HG02840 (cell line): ENCODE measurements at regions not wholly inside any gene's neighbourhood (a gene's known extent, or its start where the extent isn't known, plus 50 kb on each side); places are given as distances from the start of the nearest gene placed in this dataset.
"Not testable (repeated sequence)": the region's sequence is repeated elsewhere in the genome, so short reads cannot be mapped to it uniquely, and the experiment has no call there.

Experiments used
- ATAC-seq: cut with Tn5 transposase; IDR thresholded peaks from one replicate; pipeline ENCODE4 v1.9.1; 2021; ENCODE audit warnings: mild to moderate bottlenecking, moderate library complexity, moderate number of reproducible peaks; ENCODE audit not compliant: unreplicated experiment, low FRiP score

DNA sequence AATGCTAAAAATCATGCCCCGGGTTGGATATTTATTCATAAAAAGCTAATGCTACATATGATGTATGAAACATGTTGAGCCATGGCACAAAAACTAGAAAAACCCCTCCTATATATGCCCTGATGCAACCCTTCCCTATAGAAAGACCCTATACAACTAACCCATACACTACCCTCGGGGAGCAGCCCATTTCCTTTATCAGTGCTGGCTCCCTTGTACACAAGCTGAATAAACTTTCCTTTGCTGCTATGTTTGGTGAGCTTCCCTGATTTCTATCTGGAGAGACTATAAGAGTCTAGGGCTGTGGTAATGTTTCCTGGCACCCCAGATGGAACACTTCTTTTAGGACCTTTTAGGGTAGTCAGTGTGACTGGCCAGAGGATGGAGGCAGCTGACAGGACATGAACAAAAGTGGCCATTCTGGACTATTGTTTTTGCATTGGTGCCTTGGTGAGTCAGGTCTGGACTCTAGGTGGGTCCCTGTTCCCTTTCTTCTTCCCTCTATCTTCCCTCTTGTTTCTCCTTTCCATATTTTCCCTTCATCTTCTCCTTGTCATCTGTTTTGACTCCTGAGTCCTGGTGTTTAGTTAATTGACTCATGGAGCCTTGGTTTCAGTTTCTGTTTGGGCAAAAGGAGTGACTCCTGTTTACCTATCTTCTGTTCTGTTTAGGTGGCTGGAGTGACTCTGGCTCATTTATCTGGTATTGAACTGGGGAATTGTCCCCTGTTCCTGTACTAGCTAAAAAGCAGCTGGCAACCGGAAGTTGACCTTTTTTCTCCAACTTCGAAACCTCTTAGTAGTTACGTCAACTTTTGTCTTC lies 1321.8 kb upstream of the PCDH9 start:
- ATAC-seq = no peak

DNA sequence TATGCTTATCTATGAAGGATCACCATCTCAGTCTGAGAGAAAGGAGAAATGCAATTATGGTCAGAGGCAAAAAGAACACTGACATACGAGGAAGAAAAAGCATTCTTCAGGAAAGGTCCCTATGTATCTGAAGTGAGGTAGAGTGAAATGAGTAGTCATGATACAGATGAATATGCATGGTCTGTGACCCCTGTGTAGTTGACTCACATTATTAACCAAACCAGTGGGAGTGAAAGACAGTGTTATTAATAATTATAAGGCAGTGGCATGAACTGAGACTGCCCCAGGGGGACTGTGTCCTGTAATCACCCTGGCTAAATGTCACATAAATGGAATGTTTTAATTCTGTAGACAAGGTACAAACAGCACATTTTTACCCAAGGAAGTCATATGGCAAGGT lies 1320.2 kb upstream of the PCDH9 start:
- no peak for ATAC-seq

DNA sequence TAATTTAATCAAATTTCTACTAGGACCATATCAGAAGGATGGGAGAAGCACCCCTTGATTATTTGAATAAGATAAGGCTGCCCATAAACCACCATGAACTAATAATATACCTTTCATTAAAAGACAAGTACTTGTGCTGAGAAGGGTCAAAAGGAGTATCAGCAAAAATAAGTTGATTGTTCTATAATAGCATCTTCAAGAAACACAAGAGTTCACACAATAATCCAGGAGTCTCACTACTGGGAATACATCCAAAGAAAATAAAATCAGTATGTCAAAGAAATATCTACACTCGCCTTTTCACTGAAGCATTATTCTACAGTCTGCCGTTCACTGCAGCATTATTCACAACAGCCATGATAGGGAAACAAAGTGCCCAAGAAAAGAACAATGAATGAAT lies 1310.1 kb upstream of the PCDH9 start:
- no peak for ATAC-seq

DNA sequence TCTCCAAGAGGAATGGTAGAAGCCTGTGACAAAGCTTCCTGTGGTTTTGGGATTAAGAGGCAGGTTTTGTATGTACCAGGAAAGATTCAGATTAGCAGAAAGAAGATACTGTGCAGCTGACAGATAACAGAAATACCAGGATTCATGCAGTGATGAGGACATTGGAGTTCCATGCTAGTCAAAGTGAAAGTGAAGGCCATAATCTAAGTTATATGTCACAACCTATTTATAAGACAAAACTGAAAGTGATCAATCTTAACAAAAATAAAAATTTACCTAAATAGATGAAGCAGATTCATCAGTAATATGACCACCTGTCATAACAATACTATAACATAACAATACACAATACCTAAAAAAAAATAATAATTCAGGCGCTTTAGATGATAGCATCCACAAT lies 1305.2 kb upstream of the PCDH9 start:
- ATAC-seq = no peak

DNA sequence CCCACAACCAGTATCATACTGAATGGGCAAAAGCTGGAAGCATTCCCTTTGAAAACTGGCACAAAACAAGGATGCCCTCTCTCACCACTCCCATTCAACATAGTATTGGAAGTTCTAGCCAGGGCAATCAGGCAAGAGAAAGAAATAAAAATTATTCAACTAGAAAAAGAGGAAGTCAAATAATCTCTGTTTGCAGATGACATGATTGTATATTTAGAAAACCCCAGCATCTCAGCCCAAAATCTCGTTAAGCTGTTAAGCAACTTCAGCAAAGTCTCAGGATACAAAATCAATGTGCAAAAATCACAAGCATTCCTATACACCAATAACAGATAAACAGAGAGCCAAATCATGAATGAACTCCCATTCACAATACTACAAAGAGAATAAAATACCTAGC lies 1297.0 kb upstream of the PCDH9 start:
- not testable (repeated sequence) for ATAC-seq

DNA sequence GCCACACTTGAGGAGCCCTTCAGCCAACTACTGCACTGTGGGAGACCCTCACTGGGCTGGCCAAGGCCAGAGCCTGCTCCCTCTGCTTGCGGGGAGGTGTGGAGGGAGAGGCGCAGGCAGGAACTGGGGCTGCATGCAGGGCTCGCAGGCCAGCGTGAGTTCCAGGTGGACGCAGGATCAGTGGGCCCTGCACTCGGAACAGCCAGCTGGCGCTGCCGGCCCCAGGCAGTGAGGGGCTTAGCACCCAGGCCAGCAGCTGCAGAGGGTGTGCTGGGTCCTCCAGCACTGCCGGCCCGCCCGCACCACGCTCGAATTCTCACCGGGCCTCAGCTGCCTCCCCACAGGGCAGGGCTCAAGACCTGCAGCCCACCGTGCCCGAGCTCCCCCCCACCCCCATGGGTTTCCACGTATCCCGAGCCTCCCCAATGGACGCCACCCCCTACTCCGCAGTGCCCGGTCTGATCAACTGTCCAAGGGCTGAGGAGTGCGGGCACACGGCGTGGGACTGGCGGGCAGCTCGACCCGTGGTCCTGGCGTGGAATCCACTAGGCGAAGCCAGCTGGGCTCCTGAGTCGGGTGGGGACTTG lies 1293.8 kb upstream of the PCDH9 start:
- ATAC-seq = no peak

DNA sequence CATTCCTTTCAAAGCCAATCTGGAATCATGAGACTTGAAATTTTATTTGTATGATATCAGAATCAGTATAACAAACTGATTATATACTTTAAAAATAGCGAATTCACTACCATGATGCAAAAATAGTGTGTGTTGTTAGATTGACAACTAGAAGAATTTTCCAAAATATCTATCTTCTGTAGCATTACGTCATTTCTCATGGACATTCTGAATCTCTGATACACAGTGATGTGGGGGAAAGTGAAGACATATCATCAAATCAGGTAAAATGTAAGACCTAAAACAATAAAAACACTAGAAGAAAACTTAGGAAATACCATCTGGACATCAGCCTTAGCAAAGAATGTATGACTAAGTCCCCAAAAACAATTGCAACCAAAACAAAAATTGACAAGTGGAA lies 1292.0 kb upstream of the PCDH9 start:
- ATAC-seq = no peak

DNA sequence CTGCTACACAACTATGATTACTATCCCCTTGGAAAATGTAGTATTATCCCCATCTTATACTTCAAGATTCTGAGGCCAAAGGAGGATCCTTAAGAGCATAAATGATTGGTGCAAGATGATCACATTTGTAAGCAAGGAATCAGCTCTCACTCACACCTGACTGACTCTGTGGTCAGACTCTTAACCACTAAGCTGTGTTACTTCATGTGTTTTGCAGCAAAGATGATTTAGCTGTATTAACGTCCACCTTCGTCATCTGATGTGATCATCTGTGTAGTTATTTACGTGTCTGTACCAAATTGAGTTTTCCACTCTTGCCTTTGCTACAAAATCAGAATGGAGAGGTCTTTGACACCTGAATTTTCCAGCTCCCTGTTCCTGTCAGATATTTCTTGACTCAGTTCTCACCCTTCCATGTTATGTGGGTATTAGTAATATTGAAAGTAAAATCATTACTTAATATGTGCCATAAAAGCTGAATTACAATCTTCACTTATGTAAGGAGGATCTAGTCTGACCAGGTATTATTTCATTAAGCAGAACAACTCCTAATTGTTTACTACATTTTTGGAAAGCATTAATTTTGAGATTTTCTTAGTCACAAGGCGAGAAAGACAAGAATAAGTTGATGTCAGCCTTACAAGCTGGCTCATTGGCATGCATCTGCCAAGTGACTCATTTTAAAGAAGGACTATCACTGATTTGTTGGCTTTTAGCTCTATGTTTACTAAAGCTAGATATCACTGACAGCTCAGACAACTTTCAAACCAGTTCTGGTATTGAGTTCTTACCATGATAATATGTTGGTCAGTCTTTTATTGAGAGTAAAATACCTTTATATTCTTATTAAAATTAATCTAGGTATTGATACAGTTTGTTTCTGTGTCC lies 1279.8 kb upstream of the PCDH9 start:
- no peak for ATAC-seq

DNA sequence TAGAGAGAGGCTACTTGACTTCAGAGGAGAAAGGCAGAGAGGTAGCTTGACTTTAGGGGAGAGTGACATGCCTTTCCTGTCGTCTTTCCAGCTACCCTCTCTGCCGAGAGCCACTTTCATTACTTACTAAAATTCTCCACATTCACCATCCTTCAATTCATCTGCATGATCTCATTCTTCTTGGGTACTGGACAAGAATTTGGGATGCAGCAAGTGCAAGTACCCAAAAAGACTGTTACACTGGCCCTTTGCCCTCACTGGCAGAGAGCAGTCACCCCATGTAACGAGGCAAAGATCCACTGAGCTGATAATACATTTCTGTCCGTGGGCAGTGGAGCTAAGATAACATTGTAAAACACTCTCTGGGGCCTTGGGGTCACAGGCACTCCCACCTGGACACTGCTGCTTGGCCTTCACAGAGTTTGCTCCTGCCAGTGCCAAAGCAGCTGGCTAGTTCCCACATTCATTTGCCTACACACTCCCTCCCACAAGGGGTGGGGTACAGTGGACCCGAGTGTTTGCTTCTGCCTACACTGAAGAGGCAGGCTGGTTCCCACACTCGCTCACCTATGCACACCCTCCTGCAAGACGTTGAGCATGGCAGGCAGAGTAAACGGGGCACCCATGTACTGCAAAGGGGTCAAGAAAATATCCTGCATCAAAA lies 1276.9 kb upstream of the PCDH9 start:
- no peak for ATAC-seq

DNA sequence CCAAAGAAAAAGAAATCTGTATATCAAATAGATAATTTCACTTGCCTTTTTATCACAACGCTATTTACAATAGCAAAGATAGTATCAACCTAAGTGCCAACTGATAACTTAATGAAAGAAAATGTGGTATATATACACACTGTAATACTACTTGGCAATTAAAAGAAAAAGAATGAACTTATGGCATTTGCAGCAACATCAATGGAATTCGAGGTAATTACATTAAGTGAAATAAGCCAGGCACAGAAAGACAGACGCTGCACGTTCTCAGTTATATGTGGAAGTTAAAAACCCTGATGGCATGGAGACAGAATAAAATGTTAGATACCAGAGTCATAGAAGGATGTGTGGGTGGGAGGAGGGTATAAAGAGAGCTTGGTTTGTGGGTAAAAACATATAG lies 1260.5 kb upstream of the PCDH9 start:
- no peak for ATAC-seq

DNA sequence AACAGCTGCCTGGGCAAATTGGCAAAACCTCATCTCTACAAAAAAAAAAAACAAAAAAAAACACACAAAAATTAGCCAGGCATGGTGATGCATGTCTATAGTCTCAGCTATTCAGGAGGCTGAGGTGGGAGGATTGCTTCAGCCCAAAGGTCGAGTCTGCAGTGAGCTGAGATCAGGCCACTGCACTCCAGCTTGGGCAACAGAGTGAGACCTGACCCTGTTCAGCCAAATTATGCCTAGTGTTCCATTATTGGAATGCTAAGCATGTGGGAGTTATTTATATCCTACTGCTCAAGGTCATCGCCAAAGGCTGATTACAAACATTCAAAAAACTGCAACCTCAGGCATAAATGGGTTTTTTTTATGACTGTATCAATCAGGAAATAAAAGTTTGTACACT lies 1251.0 kb upstream of the PCDH9 start:
- no peak for ATAC-seq

DNA sequence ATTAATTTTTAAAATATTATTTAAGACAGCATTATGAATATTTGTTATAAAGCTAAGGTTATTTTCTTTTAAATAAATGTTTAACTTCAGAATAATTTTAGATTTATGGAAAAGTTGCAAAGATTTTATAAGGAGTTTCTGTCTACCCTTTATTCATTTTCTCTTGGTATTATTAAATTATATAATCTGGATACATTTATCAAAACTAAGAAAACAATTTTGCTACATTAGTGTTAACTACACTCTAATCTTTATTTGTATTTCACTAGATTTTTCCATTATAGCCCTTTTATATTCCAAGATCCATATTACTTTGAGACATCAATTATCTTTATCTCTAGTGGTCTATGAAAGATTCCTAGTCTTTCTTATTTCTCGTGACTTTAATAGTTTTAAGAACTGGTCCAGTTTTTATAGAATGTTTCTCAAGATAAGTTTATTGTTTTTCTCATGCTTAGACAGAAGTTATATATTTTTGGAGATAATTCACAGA lies 1243.7 kb upstream of the PCDH9 start:
- no peak for ATAC-seq

DNA sequence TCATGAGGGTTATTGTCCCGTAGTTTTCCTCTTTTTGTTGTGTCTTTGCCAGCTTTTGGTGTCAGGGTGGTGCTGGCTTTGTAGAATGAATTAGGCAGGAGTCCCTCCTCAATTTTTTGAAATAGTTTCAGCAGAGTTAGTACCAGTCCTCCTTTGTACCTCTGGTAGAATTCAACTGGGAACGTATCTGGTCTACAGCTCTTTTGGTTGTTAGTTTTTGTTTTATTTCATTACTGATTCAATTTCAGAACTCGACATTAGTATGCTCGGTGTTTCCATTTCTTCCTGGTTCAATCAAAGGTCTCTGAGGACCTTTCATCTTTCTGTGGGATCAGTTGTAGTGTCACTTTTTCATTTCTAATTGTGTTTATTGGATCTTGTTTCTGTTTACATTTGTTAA lies 1237.0 kb upstream of the PCDH9 start:
- ATAC-seq = no peak

DNA sequence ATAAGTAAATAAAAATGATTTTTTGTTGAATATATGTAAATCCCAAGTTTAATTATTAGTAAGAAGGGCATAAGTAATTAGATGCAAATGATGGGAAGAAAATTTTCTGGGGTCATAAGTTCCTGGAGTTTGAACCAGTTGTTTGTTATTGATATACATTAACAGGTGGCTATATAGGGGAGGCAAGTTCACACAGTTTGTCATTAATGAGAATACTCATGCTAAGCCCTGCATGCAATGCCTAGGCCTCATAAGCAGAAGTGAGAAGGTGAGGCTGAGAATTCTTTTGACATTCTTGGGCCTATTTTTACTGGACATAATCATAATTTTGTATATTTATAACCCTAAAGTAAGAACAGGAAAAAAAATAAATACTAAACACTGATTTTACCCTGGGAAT lies 1210.7 kb upstream of the PCDH9 start:
- ATAC-seq = no peak

DNA sequence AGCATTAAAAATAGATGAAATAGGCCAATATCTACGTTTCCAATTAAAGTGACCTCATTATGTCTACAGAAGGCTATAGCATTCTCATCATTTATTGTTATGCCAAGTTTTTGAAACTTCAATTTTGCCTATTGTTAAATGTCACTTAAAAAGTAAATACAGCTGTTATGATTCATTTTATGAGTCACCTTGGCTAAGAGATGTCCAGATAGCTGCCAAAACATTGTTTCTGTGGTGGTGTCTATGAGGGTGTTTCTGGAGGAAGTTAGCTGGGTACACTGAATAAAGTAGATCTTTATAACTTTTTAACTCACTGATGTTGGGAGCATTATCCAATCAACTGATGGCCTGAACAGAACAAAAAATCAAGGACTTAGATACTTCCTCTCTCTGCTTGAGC lies 1209.7 kb upstream of the PCDH9 start:
- ATAC-seq = no peak

DNA sequence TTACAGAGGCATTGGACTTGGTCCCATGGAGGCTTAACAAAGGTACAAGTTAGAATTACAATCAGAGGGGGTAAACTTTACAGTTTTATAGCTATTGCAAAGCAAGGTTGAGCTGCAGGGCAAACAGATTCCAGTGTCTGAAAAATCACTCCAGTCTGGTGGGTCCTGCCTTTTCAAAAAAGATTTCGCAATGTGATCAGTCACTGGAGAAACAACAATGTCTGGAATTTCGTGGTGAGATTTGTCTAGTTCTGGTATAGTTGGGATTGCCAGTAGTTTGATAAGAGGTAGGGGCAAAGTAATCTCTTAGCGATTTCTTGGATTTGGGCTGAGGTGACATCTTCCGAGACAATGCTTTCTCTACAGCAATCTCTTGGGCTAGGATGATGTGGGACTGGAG lies 1198.2 kb upstream of the PCDH9 start:
- no peak for ATAC-seq

DNA sequence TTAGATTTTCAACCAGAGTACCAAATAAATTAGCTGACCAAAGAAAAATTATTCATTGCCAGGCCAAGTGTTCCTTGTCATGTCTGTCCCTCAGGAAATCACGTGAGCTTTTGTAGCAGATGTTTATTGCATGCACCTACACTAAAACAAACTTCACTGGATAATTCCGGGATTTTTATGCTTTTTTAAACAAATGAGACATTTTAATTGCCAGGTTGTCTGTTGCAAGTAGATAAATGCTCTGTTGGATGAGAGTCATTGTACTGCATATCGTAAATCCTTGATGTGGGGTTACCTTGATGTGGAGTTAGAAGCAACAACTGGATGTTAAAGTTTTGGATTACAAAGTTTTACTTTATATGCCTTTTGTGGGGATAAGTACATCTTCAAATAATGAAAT lies 1187.7 kb upstream of the PCDH9 start:
- ATAC-seq = no peak

DNA sequence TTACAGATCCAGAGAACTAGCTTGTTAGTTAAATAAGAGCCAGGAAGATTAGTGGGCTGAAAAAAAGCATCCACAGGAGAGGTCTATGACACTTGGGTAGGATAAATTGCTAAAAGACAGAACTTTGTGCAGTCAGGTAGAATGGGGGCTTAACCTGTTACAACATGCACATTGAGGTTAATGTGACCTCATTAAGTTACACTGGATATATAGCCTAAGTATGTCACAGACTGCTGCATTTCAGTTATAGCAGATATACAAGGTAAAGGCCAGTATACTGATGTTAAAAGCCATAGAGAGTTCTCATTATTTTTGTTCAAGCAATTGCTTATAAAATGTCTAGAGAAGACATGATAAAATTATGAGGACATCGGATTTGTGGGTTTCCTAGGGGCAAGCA lies 1179.9 kb upstream of the PCDH9 start:
- no peak for ATAC-seq

DNA sequence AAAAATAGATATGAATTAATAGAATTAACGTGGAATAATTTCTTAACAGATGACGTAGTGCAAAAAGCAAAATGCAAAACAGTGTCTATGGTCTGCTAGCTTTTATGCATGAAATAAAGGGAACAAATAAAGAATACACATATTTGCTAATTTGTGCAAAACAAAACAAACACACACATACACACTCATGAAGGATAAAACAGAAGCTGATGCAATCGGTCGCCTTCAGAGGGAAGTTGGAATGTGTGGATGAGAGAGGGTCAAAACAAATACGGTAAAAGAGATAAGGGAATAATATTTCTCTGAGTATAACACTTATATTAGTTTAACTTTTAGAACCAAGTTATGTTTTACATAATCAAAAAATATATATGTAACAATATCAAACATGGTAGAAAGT lies 1160.9 kb upstream of the PCDH9 start:
- no peak for ATAC-seq

DNA sequence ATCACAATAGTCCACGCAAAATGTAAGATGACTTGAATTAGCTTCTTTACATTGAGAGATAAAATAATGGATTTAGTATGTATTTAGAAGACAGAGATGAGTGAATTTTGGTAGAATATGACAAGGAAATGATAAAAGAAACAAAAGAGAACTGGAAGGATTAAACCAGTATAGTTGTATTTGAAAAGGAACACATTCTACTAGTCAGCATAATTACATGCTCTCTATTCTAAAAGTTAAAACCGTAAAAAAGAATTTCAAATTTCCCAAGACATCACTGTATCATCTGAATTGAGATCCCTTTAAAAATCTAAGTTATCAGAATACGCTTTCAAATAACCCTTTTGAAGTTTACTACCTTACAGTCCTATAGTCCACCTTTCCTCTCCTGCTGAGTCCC lies 1156.7 kb upstream of the PCDH9 start:
- ATAC-seq = no peak
